Stimulated activated CD8-positive, alpha-beta memory T cell treated with anti-CD3 and anti-CD28 coated beads, Interleukin-15, amount 100 ng/mL, for 24 hours (primary cell): ENCODE measurements at regions not wholly inside any gene's neighbourhood (a gene's known extent, or its start where the extent isn't known, plus 50 kb on each side); places are given as distances from the start of the nearest gene placed in this dataset.

ENCODE experiments used
- DNase-seq: peaks from one replicate; pipeline ENCODE4 v3.0.0-alpha.2; 2020; ENCODE audit warnings: low read depth

- no peak for DNase-seq
These were observed 54.7 kb upstream of the DSCAM start for GRCh38 chr21:40901691-40902090.

- DNase-seq: no peak
These were observed 55.3 kb upstream of the DSCAM start for GRCh38 chr21:40902299-40902698.

DNA sequence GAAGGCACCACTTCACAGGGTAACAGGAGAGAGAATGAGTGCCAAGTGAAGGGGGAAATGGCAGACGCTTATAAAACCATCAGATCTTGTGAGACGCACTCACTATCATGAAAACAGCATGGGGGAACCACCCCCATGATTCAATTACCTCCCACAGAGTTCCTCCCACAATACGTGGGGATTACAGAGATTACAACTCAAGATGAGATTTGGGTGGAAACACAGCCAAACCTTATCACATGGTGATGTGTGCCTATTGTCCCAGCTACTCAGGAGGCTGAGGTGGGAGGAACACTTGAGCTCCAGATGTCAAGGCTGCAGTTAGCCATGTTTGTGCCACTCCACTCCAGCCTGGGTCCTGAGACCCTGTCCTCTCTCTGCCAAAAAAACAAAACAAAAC lies 56.0 kb upstream of the DSCAM start:
- DNase-seq: no peak

DNA sequence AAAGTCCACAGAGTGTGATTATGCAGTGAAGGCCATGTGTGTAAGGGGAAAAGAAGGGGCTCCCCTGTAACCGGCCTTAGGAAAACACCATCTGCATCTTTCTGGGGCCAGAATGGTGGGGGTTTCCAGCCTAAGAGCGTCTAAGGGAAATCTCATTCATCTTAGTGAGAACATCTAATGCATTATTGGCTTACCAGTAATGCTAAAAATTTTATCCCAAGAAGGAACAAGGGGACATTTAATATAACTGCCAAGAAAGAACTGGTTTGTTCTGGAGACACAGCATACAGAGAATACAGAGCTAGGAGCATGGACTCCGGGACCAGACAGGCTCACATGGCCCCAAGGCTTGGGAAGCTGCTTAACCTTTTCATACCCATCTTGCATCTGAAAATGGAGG lies 58.3 kb upstream of the DSCAM start:
- no peak for DNase-seq

DNA sequence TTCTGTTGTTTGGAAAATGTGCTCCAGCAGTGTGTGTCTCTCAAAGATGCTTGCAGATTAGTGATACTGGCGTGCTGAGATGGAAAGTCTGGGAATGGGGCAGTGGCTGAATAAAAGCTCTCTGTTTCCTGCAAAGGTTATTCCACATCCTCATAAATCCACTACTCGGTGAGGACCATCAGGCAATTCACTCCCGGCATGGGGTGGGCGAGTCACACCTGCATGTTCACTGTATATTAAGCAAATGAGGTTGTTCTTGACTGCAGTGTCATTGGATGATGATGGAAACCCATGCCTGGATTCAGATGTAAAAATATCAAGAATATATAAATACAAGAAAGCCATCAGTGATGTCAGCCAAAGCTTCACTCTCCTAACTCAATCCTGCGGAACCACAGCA lies 65.4 kb upstream of the DSCAM start:
- no peak for DNase-seq

DNA sequence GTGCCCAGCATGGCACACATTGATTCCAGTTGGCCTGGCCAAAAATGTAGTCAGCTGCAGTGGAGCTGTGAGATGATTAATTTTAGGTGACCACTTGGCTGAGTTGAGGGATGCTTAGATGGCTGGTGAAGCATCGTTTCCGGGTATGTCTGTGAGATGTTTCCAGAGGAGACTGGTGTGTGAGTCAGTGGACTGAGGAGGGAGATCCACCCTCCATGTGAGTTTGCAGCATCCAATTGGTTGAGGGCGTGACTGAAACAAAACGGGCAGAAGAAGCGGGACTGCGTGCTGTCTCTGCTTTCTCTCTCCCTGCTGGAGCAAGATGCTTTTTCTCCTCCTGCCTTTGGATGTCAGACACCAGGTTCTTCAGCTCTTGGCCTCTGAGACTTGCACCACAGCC lies 68.2 kb upstream of the DSCAM start:
- no peak for DNase-seq

GRCh38 chr21:40923407-40923806 lies 76.4 kb upstream of the DSCAM start:
- DNase-seq: no peak

DNA sequence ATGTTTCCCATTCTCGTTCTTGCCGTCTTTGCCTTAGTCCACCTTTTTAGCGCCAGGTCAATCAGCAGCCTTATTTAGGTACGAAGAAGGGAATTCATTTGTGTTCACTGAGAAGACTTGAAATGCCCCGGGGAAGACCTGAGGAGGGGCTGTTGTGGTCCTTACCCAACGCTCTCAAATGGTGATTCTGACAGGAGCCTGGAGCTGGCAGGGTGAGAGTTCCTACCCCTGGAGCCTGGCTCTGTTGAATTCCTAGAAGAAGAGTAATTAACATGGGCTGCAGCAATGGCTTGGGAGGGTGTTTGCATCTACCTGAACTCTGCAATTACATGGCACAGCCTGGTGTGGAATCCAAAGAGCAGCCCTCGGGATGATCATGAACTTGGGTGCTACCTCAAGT lies 76.9 kb upstream of the DSCAM start:
- DNase-seq: no peak

GRCh38 chr21:40924641-40925040 lies 77.7 kb upstream of the DSCAM start:
- DNase-seq: no peak

GRCh38 chr21:40926238-40926637 lies 79.3 kb upstream of the DSCAM start:
- no peak for DNase-seq

DNA sequence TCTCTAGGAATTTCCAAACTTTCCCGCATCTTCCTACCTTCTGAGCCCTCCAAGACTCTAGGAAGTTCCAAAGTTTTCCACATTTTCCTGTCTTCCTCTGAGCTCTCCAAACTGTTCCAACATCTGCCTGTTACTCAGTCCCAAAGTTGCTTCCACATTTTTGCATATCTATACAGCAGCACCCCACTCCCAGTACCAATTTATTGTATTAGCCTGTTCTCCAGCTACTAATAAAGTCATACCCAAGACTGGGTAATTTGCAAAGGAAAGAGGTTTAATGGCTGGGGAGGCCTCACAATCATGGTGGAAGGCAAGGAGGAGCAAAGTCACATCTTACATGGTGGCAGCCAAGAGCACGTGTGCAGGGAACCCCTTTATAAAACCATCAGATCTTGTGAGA lies 82.9 kb upstream of the DSCAM start:
- no peak for DNase-seq

- no peak for DNase-seq
These were observed 84.2 kb upstream of the DSCAM start for GRCh38 chr21:40931197-40931596.

DNA sequence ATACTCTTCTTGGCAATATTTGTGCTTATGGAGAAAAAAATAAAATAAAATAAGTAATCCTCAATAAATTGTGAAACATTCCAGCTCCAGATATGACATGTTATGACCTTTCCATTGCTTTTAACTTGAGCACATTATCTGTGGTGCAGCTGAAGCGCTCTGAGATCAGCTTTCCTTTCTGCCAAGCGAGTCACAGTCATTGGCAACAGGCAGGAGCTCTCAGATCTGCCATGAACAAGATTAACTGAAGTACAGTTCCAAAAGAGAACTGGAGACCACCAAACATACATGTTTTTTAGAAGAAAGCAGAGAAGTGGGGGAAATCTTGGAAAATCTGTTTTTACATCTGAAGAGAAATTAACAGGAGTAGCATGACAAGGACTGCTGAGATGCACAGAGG lies 89.2 kb upstream of the DSCAM start:
- no peak for DNase-seq

DNA sequence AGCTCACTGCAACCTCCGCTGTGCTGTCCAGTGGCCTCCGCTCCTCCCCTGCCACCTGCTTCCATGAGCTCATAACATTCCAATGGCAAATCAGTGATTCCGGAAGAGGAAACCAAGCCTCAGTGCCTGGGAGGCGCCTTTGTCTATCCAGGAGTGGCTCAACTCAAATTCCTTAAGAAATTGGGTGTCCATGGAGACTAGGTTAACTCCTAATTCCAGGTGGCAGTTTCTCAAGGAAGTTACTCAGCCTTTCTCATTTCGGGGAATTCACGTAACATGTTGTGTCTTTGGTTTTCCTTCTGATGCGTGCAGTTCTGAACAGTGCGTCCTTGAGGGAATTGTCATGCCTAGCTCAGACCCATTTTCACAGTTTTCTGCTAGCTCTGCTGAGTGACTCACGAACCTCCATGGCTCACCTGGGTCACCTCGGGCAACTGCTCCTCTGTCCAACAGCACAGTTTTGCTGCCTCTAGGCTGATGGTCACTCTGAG lies 89.9 kb upstream of the DSCAM start:
- DNase-seq: no peak

- no peak for DNase-seq
These were observed 91.1 kb upstream of the DSCAM start for GRCh38 chr21:40938078-40938477.

- no peak for DNase-seq
These were observed 91.7 kb upstream of the DSCAM start for GRCh38 chr21:40938611-40939010.

- DNase-seq: no peak
These were observed 100.8 kb upstream of the DSCAM start for GRCh38 chr21:40947713-40948112.

DNA sequence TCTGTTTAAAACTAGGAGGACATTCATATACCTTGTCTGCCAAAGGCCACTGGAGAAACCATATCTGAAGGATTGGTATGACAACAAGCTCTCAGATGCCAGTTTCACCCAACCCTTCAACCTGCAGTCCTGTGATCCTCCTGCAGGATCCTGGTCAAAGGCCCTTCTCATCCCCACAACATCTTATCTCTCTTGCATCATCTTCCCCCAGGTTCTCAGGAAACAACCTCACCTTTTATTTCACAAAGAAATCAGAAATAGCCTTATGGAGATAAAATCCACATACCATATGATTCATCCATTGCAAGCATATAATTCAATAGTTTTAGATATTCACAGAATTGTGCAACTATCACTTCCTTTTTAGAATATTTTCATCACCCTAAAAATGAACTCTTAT lies 104.0 kb upstream of the DSCAM start:
- DNase-seq: no peak

GRCh38 chr21:40952551-40953323 lies 105.8 kb upstream of the DSCAM start:
- DNase-seq: no peak

GRCh38 chr21:40964691-40965090 lies 117.7 kb upstream of the DSCAM start:
- DNase-seq: no peak

DNA sequence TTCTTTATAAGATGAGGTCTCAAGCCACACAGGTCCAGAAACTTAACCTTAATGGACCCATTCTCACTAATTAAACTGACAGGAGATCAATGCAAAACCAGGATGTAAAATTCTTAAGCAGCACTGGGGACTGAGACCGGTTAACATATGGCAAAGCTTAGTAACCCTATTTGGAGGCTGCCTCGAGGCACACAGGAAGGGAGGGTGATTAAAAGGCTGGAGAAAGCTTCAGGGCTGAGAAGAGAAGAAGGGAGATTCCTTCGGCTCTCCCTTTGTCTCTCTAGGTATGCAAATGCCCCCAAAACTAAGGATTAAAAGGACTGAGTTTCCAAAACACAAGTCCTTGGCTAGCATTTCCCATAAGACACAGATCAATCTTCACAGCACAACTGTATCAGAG lies 120.8 kb upstream of the DSCAM start:
- DNase-seq: no peak

- DNase-seq: no peak
These were observed 125.2 kb upstream of the DSCAM start for GRCh38 chr21:40972151-40972550.

DNA sequence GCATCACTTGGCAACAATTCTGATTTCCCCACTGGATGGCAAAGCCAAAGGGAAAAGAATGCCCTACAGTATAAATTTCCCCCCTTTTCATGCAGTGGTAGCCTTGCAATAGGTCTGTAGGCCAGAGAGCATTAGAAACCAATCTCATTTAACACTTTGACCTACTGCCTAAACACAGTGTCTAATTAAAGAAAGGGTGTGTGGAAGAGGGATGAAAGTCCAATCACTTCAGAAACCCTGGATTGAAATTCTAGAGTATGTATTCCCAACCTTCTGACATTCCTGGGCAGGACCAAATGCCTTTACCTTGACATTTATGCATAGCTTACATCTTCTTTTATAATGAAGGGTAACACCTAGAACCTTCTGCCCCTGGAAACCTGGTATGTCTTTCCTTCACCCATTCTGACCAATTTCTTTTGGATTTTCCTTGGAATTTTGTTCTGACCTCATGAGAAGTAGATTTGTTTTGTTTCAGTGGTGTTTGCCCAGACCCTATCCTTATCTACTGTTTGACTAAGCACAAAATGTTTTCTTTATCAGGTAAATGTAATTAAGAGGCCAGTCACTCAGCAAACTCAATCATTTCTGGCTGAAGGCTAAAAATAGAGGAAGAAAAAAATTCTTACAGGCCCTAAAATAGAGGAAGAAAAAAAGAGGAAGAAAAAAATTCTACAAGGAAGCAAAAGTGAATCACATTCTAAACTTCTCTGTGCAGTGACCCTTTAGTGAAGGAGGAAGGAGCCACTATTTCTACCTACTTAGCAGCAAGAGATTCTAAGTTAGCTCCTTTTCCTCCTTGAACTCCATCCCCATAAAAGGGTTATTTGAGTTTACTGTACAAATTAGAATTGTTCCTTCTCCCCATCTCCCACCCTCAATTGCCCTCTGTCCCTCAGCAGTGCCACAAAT lies 129.5 kb upstream of the DSCAM start:
- DNase-seq: no peak
